Left lobe of liver (tissue), 2 donors: ENCODE measurements at regions not wholly inside any gene's neighbourhood (a gene's known extent, or its start where the extent isn't known, plus 50 kb on each side); places are given as distances from the start of the nearest gene placed in this dataset.

Source experiments
- ATAC-seq: fragments of 200-7000 bp; cut with Tn5 transposase; one replicate; pipeline ENCODE4 v1.9.1; 2020; ENCODE audit warnings: mild to moderate bottlenecking, moderate library complexity
- DNase-seq: peaks from one replicate; pipeline ENCODE4 v3.0.0-alpha.2; 2020; ENCODE audit warnings: low spot score
- donor health status: DM: no; HTN: no; CAD: no; lungs with moderate emphysema.
- donor health status: DM: no; HTN: yes; CAD: no.

DNA sequence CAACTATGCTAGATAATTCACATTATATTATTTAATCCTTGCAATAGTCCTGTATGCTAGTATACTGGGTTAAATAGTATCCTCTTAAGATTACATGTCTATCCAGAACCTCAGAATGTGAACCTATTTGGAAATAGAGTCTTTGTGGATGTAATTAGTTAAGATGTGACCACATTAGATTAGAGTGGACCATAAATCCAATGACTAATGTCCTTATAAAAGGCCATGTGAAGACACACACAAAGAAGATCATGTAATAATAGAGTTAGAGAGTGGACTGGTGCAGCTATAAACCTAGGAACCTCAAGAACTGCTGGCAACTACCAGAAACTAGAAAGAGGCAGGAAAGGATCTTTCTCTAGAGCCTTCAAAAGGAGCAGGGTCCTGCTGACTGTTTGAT, 263.6 kb upstream of the PTGER4 start:
- ATAC-seq (no peak), DNase-seq (no peak)

DNA sequence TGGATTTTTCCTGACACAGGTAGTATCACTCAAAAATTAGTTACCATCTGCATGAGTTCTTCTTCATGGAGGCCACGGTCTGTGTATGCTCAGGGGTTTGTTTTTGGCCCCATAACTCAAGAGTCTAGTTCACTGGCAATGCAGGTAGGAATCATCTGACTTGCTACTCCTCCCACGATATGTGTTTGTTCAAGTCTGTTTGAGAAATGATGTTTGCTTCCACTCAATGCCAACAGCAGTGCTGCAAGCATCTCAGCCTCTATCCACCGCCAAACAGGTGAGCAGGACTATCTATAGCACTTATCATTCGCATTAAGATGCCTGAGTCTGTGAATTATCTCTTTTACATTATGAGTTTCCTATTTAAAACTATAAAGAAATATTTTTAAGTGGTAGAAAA, 264.8 kb upstream of the PTGER4 start:
- no peak for ATAC-seq
- DNase-seq, result no peak

DNA sequence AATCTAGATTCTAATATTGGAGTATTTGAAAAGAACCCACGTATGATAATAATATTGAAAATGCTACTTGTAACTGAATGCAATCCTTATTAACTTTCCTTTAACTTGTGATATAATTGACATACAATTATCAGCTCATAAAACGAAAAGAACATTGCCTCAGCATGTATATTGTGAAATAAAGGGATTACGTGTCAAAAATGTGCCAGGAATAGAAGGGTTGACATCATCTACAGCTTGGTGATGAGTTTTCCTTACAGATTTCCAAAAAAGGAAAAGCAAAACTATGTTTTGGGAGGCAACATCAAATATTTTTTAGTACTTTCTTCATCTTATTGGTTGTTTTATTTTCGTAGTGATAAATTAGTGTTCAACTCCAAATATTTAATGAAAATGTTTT, 266.0 kb upstream of the PTGER4 start:
- ATAC-seq, result no peak

DNA sequence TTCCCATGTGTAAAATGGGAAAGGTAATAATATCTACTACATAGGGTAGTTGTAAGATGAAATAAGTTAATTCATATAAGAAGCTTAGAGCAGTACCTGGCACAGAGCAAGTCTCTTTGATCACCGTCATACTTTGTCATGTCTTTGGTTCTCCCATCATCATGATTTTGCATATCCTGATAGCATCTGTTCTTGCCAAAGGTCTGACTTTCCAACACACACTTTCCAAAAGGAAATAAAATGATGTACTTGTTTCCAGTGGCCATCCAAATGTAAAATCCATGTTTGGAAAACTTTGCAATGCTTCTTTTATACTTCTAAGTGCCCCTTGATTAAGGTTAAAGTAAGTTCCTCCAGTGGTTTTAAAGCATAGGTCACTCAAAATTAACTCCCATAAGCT, 266.9 kb upstream of the PTGER4 start:
- no peak for DNase-seq
- ATAC-seq, result no peak

More for the DNA sequence above, 266.0 kb upstream of the PTGER4 start:
- no peak for DNase-seq

DNA sequence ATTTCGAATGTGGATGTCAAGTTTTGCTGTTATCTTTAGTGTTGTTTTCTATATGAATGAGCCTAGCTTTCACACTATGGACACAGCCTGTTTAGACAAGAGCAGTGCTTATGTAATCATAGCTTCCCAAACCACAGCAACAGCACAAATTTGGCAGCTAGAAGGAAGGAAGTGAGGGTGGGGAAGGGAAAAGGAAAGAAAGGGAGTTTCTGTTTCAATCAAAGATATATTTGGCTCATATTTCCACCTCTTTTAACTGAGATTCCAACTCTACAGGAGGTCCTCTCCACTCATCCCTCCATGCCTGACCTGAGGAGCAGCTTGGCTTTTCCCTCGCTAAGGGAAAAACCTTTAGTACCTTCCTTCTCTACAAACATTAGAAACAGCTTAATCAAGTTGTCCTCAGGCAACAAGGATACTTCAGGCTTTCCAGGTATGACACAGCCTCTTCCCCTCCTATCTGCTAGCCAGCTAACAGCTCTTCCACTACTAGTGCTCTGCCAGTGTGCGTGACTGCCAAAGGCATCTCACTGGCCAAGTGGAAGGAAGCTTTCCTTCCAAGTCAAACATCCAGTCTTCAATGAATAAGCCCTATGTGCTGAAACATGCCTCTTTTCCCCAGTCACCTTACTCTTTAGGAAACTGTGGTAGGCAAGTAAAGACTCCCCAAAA, 268.6 kb upstream of the PTGER4 start:
- no peak for DNase-seq
- ATAC-seq, result peak; percentile 53

DNA sequence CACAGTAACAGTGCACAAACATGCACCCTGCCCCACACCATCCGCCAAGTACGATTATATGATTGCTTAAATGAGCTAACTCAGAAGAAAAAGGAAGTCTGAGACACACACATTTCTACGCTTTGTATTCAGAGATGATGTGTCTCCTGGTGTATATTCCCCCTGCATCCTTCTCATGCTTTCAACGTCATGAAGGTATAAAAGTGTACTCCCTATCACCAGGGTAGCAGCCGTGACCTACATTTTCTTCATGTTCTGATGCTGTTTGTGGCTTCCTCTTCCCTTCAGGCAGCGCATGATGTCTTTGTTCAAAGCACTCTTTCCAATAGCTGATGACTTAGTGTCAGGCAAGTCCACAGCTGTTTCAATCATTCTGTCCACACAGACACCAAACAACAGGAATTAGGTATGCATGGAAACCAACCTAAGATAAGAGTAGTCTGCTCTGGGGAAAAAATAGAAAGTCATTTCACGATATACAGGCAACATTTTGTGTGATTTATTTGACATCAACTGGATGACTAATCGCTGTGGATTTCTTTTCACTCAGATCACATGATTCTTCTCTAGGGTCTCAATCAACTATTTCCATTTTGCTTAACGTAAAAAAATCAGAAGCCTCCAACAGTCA, 269.4 kb upstream of the PTGER4 start:
- DNase-seq, result no peak
- peak; percentile 28 for ATAC-seq

DNA sequence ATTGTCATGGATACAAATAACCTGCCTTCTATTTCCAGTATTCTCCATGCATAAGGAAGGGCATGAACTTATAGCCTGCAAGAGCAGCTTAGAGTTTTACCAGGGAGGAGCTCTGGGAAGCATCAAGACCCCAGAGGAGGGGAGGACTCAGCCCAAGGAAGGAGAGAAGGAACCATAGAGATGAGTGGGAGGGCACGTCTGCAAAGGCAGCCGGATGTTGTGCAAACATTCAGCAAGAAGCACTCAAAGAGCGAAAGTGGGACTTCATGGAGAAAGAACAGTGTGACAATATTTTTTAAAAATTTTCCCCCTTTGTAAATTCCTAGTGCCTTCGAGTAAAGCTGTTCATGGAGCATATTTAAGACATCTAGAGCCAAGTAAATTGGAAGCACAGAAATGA, 270.1 kb upstream of the PTGER4 start:
- ATAC-seq (no peak), DNase-seq (no peak)

DNA sequence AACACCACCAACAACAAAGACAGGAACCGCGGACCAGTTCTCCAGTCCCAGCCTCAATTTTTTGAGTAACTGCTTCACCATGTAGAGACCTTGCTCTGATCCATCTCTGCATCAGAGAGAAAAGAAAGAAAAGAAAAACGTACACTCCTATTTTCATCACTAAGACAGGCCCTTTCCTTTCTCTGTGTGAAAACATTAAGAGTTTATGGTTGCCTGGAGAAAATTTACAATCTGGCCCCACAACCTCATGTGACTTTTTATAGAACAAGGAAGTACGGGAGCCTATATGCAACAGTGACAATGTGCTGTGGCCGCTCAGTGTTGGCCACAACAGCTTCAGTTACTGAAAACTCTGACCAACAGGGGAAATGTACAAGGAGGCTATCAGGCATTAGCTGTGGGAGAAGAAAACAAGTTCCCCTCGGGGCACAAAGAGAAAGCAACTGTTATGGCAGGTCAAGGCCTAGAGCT, 272.9 kb upstream of the PTGER4 start:
- peak; percentile 24 for ATAC-seq
- no peak for DNase-seq

DNA sequence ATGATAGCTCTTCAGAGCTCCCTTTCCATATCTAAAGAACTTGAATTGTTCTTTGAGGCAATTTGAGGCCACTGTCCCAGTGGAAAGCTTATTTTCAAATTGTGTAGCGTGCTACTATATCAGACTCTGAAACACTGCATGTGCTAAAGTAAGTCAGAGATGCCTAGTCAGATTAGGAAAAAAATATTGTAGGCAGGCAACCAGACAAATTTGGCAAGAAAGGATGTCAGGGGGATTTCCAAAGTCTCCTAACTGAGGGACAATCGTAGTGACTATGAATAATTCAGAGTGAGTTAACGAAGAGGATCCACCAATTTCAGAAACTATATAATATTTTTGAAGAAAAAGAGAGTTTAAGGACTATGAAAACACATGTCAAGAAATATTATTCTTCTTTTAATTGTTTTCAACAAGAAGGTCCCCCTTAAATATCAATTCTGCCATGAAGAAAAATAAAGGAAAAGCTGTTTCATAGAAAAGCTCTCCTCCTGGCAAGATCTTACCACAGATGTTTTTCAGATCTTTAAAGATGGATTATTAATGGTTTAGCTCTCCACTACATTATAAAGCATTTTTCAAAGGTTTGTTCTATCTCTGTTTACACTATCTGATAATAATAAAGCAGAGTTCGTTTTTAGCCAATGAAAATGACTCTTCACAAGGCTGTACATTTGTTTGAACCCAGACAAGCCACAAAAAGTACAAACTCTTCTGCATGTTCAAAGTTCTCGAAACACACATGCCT, 273.5 kb upstream of the PTGER4 start:
- no peak for ATAC-seq
- no peak for DNase-seq

DNA sequence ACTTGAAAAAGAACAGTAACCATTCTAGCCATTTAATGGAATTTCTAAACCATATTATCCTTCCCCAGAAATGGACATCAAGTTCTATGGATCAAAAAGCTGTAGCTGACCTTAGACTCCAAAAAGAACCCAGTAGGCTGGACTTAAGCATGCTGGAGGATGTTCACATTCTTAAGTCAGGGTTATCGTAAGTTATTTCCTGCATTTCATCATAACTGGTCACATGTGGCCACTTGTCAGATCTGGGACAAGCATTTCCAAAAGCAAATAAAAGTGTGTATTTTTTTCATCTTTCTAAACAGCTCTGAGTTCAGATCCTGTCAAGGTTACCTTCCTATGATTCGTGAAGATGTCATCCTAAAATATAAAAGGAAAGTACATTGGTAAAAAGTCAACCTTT, 274.5 kb upstream of the PTGER4 start:
- ATAC-seq, result peak; percentile 58
- no peak for DNase-seq

DNA sequence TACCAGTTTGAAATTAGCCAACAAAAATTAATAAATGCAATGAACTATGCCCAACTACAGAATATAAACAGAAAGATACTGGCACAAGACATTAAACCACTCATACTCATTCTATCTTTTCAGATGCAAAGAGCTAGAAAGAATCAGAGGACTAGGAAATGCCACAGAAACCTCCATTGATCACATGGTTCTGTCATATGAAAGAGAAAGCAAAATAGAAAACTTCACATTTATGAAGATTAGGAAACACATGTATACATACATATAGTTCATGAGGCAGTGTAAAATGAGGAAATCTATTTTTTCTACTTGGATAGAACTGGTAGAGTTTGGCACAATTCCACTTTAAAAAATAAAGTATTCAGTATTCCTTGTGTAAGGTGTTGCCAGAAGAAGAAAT, 275.1 kb upstream of the PTGER4 start:
- no peak for ATAC-seq

DNA sequence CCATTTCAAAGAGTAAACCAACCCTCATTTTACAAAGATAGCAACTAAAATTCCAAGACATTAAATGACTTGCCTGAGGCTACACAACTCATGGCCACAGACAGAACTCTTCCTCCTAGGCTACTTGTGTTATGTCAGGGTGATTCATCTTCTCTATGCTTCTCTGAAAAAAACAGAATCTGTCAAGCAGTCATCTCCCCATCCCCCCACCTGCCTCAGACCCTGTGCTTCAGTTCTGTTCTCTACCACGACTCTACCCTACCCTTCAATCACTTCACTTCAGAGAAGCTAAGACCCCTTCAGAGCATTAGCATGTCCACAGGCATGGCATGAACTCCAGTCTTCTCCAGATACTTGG, 277.7 kb upstream of the PTGER4 start:
- ATAC-seq (no peak), DNase-seq (no peak)

More for the DNA sequence above, 275.1 kb upstream of the PTGER4 start:
- DNase-seq, result no peak

DNA sequence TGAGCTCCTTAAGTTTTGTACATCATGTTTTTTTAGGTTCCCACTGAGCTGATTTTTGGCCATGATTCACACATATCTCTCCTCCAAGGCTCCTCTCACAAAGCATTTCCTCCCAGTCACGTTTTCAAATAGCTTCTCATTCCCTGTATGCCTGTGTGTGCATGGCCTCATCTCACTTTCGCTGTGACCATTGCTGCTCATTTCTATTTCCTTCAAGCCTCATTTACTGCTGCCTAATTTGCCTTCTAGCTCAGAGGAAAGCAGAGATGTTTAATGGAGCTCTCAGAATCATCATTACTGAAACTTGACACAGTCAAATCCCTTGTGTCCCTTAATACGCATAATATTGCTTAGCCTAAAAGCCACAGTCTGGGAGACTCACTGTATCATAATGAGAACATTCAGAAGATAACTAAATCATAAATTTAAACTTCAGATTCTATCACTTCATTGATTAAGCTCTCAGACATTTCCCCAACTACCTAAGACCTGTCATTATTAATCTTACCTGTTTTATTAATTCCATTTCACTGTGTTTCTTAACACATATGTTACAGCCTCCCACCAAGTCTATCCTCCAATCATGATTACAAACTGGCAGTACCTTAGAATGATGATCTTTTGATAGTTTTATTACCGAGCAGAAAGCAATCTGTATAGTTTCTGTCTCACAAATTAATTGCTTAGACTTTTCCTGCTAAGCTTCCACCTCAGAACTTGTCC, 278.3 kb upstream of the PTGER4 start:
- ATAC-seq, result no peak
- no peak for DNase-seq

DNA sequence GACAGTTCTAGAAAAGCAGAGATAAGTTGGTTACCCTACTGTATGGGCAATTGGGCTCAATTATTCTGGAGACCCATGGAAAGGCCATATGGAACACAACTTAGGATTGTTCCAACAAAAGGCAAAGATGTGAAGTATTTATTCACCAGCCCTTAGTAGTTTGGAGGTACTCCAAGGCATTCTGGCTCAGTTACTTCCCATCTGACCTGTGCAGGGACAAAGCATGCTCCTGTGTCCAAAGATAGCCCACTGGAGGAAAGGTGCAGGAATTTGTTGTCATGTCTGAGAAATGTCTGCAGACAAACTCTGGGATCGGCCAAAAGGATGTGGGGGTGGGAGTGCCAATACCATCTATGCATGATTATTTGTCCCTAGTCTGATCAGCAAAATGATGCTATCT, 279.5 kb upstream of the PTGER4 start:
- ATAC-seq (no peak), DNase-seq (no peak)

DNA sequence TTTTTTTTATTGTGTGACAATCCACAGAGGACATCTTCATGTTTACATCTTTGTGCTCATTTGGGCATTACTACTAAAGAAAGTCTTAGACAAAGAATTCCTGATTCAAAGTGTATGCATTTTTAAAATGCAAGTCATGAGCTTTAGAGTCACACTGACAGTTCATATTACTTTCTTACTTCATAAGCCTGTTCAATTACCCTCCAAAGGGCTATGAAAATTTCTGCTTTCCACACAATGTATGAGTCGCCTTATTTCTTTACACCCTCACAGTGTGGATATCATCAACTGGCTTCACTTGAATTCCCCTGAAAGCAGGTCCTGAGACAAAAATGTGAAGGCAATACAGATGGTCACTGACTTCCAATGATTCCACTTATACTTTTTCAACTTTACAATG, 280.4 kb upstream of the PTGER4 start:
- no peak for ATAC-seq

DNA sequence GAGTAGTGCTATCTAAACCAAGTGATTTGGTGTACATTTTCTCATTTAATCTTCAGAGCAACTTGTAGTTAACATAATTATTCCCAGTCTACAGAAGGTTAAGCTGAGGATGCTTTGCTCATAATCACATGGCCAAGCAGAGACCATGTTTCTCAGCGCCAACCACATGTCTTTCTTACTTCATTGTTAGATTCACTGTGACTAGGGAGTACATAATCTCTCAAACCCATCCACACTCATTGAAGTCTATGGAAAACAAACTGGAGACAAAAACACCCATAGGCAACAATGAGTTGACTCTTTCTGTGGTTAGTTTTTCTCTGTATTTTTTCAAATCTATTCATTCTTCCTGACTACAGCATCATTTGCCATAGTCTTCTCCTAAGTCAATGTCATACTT, 281.7 kb upstream of the PTGER4 start:
- DNase-seq (no peak), ATAC-seq (no peak)

More for the DNA sequence above, 280.4 kb upstream of the PTGER4 start:
- no peak for DNase-seq

DNA sequence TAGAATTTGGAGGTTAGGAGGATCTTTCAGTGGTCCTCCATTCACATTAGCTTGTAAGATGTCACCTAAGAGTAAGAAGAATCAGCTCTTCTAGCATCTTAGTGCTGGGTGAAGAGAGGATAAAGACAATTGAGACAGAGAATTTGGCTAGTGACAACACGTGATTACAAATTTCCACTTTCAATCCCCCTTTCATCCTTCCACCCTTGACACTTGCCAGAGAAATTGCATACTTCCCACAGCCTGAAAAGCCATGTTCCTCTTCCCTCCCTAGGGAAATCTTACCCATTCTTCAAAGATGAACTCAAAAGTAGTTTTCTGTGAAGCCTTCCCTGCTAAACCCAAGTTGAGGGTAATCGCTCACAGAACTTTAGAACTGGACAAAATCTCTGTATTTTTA, 282.6 kb upstream of the PTGER4 start:
- ATAC-seq (no peak), DNase-seq (no peak)

DNA sequence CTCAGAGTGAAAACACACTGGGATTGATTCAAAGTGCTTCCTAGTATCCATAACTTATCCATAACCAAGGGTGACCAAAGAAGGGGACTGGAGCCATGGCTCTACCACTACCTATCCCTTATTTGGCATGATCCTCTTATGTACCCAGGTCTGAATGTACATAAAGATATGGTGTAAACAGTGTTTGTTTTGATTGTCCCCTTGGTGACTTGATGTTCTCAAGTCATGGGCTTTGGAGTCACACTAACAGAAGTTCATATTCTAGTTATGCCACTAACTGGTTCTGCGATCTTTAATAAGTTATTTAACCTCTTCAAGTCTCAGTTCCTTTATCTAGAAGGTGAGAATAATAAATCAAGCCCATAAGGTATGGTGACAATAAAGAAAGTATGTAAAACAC, 283.4 kb upstream of the PTGER4 start:
- ATAC-seq, result no peak

DNA sequence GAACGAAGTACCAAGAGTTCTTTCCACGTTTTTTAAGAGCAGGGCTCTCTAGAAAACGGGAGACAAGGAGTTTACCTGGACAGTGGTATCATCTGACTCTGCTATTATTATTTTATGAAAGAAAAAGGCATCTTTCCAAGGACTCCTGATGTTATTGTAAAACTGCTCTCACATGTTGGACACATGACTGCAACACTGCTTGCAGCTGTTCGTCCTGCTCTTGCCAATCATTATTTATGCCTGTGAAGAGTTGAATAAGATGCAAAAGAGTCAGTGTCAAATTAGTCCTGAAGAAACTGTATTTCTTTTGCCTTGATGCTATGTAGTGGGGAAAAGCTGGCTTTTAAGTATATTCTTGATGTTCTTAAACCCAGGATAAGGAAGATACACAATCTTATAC, 284.5 kb upstream of the PTGER4 start:
- ATAC-seq (no peak), DNase-seq (no peak)

More for the DNA sequence above, 283.4 kb upstream of the PTGER4 start:
- DNase-seq, result no peak

DNA sequence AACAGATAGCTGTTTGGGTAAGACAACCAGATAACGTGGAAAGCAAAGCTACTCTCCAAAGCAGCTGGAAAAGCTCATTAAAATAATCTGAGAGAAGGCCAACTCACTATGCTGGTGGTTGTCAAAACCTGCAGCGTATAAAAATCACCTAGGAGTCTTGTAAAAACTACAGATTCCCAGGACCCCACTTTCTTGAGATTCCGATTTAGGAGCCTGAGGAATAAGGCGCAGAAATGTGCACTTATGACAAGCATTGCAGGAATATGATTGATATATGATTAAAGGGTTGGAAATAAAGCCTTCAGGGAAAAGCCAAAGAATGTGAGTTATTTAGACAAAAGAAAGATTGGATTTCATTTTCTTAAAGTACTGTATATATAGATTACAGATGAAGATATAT, 285.0 kb upstream of the PTGER4 start:
- no peak for ATAC-seq
- DNase-seq, result no peak

DNA sequence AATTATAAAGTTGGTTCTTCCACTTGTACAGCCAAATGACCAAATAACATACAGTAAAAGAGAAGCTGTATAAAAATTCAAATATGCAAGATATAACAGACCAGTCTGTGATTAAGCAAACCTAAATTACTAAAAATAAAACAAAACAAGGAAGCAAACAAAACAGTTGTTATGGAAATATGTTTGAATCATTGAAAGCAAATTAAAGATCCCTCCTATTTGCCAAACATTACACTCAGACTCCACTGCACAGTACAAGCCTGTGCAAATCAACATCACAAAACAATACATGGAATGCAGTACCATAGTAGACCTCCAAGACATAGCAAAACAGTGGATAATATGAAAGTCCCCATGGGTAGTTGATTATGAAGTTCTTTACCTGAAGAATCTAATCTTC, 288.1 kb upstream of the PTGER4 start:
- ATAC-seq, result no peak

More for the DNA sequence above, 288.1 kb upstream of the PTGER4 start:
- no peak for DNase-seq
